DMS 273 treated with DMSO at 0.1 percent for 48 hours (cell line): ENCODE measurements at regions not wholly inside any gene's neighbourhood (a gene's known extent, or its start where the extent isn't known, plus 50 kb on each side); places are given as distances from the start of the nearest gene placed in this dataset.
"Not testable (repeated sequence)": the region's sequence is repeated elsewhere in the genome, so short reads cannot be mapped to it uniquely, and the experiment has no call there.

Experiments
- DNase-seq: peaks from one replicate; lab custom pipeline; 2025; lab: John Stamatoyannopoulos, UW

GRCh38 chr7:3162798-3163197, 119.1 kb upstream of the CARD11 start:
- DNase-seq, result not testable (repeated sequence)

- DNase-seq, result no peak
Measured at GRCh38 chr7:3164380-3164792, 120.7 kb upstream of the CARD11 start.

DNA sequence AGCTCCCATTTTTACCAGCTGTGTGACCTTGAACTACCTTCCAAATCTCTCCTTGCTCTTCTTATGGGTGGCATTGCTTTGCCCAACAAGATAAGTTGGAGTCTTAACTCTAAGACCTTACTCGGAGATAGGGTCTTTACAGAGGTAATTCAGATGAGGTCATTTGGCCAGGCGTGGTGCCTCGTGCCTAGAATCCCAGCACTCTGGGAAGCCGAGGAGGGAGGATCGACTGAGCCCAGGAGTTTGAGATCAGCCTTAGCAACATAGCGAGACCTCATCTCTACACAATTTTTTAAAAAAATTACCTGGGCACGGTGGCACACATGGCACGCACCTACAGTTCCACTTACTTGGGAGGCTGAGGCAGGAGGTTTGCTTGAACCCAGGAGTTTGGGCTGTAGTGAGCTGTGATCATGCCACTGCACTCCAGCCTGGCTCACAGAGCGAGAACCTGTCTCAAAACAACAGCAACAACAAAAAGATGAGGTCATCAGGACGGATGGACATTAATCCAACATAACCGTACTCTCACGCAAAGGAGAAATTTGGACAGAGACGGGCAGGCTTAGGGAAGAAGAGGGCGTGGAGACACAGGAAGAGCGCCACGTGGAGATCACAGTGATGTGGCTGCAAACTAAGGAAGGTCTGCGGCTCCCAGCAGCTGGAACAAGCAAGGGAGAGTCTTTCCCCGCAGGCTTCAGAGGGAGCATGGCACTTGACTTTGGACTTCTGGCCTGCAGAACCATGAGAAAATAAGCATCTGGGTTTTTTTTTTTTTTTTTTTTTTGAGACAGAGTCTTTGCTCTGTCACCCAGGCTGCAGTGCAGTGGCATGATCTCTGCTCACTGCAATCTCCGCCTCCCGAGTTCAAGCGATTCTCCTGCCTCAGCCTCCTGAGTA, 122.3 kb upstream of the CARD11 start:
- no peak for DNase-seq

GRCh38 chr7:3167551-3167950, 123.9 kb upstream of the CARD11 start:
- DNase-seq, result no peak

GRCh38 chr7:3168370-3168769, 124.7 kb upstream of the CARD11 start:
- DNase-seq, result no peak

- DNase-seq, result no peak
Measured at GRCh38 chr7:3168869-3169268, 125.2 kb upstream of the CARD11 start.

GRCh38 chr7:3172768-3173280, 128.2 kb upstream of the SDK1 start:
- DNase-seq, result no peak

DNA sequence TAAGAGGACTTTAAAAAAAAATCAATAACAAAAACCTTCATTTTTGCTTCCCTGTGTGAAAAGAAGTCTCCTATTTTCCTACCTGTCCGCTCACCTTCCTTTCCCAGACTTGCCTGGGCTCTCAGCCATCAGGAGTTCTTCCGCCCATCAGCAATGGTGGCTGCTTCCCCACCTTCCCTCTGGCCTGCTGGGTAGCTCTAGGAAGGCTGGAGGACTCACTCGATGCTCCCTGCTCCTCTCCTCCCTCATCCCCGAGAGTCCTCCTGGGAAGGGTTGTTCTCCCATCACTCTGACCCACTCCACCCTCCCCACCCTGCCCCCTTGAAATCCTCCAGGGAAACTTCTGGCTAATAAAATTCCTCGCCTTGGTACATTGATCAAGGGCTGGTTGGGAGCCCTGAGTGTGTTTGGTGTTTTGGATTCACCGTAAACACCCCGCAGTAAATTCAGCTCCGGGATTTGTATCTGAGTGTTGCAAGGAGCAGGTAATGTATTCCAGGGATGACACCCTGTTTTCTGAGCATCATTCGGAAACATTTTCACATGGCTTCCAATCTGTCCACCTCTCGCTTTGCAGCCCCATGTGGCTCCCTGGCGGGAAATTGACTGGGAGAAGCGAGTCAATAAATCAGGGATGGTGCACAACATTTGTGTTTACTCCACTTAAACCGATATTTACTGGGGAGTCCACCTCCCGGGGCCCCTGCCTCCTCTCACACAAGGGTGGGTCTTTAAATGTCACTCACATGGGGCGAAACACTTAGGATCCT, 126.4 kb upstream of the SDK1 start:
- no peak for DNase-seq

- DNase-seq, result no peak
Measured at GRCh38 chr7:3175285-3175902, 125.7 kb upstream of the SDK1 start.

DNA sequence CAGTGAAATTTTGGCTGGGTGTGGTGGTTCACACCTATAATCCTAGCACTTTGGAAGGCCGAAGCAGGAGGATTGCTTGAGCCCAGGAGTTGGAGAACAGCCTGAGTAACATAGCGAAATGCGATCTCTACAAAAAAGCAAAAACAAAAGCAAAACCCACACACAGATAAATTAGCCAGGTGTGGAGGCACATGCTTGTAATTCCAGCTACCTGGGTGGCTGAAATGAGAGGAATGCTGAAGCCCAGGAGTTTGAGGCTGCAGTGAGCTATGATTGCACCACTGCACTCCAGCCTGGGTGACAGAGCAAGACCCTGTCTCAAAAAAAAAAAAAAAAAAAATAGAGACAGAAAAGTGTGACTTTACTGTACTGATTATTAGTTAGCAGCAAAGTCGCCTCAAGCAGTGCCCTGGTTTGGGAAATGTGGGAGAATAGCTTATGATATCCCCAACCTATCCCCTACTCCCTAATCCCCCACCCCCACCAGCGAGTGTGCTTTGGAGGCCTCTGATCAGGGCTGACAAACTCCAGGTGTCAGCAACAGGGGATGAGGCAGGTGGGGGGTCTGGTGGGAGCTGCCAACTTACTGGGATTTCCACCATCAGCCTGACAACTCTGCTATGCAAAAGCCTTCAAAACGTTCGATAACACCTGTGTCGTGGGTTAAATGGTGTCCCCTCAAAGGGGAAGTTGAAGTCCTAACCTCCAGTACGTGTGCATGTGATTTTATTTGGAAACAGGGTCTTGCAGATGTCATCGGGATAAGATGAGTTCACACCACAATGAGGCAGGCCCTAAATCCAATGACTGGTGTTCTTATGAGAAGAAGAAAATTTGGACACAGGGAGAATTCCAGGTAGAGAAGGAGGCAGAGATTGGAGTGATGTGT, 124.7 kb upstream of the SDK1 start:
- no peak for DNase-seq

DNA sequence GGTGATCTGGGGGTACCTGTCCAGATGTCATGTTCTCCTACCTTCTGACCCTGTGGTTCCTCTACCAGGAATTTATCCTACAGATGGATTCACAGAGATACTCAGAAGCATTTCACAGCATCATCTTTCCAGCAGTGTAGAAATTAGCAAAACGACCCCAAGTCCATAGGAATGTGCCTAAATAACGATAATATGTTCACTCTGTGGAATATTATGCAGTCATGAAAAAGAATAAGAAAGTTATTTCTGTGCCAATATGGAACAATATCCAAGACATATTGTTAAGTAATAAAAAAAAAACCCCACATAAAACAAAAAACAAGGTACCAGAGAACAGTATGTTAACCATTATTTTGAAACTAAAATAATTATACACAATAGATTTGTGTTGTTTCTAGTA, 123.8 kb upstream of the SDK1 start:
- no peak for DNase-seq

- no peak for DNase-seq
Measured at GRCh38 chr7:3179456-3179855, 121.6 kb upstream of the SDK1 start.

DNA sequence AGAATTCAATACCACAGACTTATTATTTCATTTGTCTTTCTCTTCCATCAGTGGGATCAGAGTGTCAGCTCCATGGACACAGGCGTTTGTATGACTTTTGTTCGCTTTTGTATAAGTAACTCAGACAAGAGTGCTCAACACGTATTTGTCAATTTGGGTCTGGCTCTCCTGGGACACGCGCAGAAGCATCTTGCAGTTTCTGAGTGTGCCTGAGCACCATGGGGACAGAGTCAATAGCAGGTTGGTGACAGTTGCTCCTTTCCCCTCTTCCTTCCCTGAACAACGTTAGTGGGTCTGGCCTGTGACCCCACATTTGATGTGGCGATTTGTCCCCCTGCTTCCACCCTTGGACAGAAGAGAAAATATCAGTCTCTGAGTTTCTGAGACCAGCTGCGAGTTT, 120.4 kb upstream of the SDK1 start:
- no peak for DNase-seq

GRCh38 chr7:3182055-3182454, 119.0 kb upstream of the SDK1 start:
- DNase-seq, result not testable (repeated sequence)

DNA sequence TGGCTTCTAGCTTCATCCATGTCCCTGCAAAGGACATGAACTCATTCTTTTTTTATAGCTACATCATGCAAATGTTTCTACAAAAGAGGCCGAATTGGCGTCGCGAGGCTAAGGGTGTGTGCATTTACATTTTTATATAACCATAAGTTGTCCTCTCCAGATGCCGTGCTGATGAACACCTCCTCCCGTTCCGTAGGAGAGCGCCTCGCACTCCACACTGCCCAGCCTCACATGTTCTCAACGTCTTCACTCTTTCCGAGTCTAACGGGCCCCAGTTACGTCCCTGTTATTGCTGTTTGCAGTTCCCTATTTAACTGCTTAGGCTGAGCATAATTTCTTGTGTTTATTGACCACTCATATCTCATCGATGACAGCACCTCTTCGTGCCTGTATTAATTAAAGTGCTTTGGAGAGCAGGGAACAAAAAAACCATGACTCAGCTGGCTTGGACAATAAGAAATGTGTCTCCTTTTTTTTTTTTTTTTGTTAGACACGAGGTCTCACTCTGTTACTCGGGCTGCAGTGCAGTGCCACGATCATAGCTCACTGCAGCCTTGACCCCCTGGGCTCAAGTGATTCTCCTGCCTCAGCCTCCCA, 113.5 kb upstream of the SDK1 start:
- DNase-seq, result no peak

DNA sequence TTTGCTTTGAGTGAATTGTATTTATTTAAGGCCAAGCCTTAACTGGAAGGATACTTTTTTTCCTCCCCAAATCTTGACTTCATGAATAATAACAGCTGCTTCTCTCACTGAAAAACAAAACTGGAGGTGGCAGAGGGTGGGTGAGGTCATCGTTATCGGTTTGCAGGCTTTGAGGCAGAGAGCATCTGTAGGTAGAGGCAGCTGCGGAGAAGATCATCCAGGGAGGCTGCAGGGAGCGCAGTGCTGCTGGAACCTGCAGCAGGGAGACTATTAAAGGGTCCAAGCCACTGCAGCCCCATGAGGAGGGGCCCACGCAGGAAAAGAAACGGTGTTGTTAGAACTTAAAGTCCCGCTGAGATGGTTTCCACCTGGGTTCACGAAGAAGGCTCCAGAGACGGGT, 112.1 kb upstream of the SDK1 start:
- DNase-seq, result peak; percentile 89

DNA sequence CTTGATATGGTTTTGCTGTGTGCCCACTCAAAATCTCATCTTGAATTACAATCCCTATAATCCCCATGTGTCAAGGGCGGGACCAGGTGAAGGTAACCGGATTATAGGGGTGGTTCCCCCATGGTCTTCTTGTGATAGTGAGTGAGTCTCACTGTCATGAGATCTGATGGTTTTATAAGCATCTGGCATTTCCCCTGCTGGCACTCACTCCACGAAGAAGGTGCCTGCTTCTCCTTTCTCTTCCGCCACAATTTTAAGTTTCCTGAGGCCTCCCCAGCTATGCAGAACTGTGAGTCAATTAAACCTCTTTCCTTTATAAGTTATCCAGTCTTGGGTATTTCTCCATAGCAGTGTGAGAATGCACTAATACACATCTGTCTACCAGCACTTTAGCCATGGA, 109.5 kb upstream of the SDK1 start:
- no peak for DNase-seq

DNA sequence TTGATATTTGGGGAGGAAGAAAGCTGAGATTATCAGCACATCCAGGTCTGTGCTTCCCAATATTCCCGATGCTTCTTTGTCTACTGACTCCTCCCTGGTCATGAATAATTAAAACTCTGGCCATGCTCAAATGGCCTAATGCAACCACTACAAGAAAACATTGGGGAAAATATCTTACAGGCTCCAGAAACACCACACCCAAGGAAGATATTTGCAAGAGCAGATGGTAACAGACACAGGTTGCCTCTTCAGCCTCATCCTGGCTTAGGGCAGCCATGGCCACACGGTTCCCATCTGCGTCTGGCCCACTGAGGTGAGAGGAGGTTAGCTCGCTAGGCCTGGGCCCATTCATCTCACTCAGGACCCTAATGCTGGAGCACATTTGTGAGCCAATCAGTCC, 108.4 kb upstream of the SDK1 start:
- no peak for DNase-seq

- DNase-seq, result no peak
Measured at GRCh38 chr7:3193379-3194120, 107.5 kb upstream of the SDK1 start.

DNA sequence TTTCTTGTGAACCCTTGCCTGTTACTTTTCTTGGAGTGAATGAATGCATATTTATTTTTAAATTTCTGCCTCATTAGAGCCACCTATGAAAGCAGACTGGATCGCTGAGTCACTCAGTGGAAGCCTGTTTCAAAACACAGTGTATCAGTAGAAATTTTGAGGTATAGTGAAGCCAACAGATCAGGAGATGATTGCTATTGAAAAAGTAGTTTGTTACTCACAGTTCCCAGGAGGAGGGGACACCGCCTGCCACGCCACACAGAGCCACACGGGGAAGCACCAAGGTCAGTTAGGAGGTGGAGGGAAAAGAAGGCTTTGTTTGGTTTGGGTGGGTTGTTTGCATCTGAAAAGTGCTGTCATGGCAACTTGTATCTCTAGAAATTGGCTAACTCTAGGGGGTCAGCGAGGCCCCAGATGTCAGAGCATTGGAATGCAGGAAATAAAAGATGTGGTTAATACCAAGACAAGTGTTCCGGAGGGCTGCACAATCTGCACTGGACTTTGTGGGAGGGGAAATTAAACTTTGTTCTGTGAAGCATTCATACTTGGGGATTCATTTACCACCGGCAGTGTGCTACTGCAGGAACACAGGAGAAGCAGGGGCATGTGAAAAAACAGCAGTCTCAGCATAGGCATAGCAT, 106.4 kb upstream of the SDK1 start:
- DNase-seq, result no peak
